Fibroblast of lung (primary cell): ENCODE measurements at regions not wholly inside any gene's neighbourhood (a gene's known extent, or its start where the extent isn't known, plus 50 kb on each side); places are given as distances from the start of the nearest gene placed in this dataset.

ENCODE experiments used
- CTCF ChIP-seq, 2 donors: IDR thresholded peaks in 1 of 2; conservative IDR thresholded peaks in 1 of 2; 1 replicate in 1 of 2; 2 replicates in 1 of 2; pipeline ENCODE4 v1.5.1; 2011 to 2012; ENCODE audit warnings: low read length in 2 of 2, control low read depth in 1 of 2, inconsistent platforms in 1 of 2, low read depth in 1 of 2, mild to moderate bottlenecking in 1 of 2
- EZH2 ChIP-seq: IDR thresholded peaks from 2 replicates; pipeline ENCODE4 v1.5.1; 2012; ENCODE audit warnings: low read length, control low read depth, mild to moderate bottlenecking; ENCODE audit errors: missing control alignments

GRCh38 chr12:126189856-126190255 is 1124.6 kb downstream of the AACS start:
- TF ChIP-seq CTCF (conservative IDR thresholded peaks at IDR 0.05 in 1 of 2, IDR thresholded peaks at IDR 0.05 in 1 of 2; ENCODE audit: low read depth in 1 of 2, low read length in 2 of 2) (no peak), EZH2 (no peak)
